GM18873 (cell line): ENCODE measurements at regions not wholly inside any gene's neighbourhood (a gene's known extent, or its start where the extent isn't known, plus 50 kb on each side); places are given as distances from the start of the nearest gene placed in this dataset.

ENCODE experiments used
- ATAC-seq: cut with Tn5 transposase; IDR thresholded peaks from one replicate; pipeline ENCODE4 v1.9.1; 2021; ENCODE audit warnings: mild to moderate bottlenecking, moderate library complexity, moderate number of reproducible peaks; ENCODE audit not compliant: unreplicated experiment, low FRiP score

- no peak for ATAC-seq
Observed at GRCh38 chr1:218633238-218633988, 288.3 kb downstream of the TGFB2 start.

DNA sequence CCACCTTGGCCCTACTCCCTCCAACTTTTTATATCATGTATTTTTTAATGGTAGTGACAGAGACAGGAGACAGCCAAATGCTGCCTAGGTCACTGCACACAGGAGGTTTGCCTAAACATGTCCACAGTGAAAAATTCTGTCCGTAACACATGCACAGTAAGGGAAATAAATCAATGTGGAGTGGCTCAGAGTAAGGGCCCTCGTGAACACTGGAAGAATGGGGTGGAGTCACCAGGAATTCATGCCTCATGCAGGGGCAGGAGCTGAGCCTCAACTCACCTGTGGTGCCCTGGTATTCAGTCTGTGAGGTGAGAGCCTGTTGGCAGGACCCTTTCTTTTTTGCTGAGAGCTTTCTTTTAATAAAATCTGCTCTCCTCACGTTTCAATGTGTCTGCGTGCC lies 289.1 kb downstream of the TGFB2 start:
- no peak for ATAC-seq

DNA sequence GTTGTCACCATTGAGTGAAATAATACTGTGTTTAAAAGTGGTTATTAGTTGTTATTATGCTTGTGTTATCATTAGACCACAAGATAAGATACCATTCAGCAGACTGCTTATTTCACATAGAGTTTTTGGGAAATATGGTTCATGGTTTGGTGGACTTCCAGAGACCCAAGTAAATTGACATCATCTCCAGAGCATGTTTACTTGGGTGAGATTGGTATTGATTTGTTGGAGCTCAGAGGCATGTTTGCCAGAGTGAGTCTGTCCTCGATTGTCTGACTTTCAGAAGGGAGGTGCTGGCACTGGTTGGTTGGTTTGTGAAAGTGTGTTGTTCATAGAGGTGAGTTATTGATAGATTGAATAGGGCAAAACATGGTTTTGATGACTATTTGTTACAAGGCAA lies 291.4 kb downstream of the TGFB2 start:
- ATAC-seq = no peak

DNA sequence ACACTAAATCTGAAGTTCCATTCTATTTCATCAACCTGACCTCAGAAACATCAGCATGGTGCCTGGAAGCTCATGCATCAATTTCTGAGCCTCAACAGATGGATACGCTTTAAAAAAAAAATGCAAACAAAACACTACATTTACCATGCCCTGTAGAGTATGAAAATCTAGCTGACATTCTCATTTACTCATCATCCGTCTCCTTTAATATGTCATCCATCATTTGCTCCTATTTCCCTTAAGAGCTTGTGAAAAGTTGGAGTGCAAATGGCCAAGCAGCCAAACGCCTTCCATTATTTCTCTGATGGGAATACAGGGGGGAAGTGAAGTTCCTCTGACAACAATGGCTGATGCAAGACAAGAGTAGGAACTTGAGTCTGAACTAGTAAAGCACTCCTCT lies 295.0 kb downstream of the TGFB2 start:
- ATAC-seq = no peak

DNA sequence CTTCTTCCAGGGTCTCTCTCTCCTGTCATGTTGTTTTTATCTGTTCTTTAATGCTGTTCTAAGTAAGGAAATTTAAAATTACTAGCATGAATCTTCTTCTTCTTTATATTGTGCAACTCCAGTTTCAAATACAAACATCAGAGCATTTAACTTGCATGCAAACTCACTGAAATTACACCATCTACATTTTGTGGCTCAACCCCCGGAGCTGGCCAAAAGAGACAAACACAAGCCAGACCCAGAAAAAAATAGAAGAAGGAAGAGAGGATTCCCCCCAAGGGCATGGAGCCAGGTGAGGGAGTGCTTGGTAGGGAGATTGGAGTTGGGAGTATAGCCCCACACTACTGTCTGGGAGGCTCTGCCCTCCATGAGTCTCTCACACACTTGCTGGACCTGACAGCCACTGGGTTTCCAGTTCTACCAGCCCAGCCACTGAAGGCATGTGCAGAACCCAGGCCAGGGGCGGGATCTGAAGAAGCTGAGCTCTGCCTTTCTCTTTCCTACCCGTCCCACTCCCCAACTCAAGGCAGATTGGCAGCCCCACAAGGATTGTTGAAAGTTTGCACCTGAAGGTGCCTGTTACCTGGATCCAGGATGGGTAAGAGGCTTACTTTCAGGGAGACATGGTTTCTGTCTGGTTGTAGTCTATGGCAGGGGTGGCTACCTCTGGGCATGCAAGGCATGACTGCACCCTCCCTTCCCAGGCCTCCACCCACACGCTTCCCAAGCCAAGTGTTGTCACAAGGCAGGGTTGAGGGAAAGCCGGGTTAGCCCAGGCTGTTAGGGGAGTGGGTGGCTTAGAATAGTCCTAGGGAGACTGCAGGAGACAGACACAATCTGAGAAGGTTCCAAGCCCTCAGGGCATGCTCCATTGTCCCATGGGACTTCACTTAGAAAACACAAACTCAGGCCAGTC lies 297.2 kb downstream of the TGFB2 start:
- no peak for ATAC-seq

- ATAC-seq = no peak
Observed at GRCh38 chr1:218643281-218643680, 298.1 kb downstream of the TGFB2 start.

DNA sequence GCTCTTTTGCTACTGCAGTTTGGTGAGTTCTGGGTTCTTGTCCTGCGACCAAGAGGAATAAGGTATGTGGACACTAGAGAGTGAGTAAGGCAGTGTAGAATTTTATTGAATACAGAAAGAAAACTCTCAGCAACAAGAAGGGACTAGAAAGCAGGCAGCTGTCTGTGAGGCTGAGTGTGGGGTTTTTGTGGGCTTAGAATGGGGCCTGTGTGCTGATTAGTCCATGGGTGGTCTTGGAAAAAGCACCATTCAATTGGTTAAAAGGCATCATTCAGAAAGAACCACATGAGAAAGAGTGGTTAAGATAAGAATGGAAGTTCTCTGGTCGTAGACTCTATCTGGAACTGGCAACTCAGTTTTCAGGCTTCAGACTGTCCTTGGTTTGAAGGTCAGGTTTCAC lies 298.8 kb downstream of the TGFB2 start:
- no peak for ATAC-seq

DNA sequence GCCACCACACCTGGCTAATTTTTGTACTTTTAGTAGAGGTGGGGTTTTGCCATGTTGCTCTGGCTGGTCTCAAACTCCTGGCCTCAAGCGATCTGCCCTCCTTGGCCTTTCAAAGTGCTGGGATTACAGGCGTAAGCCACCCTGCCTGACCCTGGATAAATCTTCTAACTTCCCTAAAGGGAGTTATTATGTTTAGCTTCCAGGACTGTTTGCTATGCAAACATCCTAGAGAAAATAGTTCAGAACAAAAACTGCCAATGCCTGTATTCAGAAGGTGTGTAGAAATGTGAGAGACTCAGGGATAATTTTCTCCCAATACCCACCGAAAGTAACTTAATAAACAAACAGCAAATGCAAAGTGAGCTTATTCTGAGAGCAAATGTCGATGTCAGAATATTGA lies 301.2 kb downstream of the TGFB2 start:
- ATAC-seq = no peak

DNA sequence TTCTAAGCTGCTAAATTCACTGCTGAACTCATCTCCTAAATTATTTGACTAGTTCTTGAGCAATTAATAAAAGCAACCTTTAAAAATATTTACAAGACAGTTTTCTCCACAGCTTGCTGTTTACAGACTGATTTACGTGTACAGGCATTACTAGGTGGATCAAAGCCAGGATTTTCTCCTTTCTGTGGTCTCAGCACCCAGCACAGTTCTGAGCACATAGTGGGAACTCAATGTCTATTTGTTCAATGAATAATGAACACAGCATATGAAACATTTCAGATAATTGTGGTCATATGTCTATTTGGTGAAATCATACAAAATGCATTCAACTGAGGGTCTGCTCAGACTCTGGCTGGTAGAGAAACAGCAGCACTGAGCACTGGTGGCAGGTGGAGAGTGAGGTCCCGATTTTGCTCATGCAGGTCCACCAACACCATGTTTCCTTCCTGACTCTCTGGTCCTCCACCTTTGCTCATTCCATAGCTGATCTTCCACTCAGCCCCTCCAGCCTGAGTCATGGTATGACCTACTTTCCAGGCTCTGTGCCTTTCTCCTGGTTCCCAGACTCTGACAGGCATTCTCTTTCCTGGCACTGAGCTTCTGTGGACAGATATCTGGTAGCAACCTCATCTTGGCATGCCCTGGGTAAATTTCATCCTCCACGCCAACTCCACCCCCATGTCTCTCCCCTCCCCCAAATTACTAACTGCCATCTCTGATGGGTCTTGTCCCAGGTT lies 311.3 kb downstream of the TGFB2 start:
- ATAC-seq = no peak

DNA sequence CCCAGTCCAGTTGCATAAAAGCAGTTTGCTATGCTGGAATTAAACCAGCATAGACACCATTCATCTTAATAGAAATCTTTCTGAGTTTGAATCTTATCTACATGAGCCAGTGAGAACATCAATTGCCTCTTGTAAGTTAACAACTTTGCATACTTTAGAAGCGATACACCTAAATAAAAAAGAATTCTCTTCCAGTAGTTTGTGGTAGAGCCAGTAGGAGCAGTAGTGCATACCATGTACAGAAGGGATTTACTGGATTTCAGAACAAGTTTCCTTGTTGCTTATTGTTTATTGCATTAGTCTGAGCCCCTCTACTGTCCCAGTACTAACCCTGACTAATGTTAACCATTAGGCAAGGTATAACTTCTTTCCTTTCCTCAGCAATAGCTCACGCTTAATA lies 313.1 kb downstream of the TGFB2 start:
- ATAC-seq = no peak

DNA sequence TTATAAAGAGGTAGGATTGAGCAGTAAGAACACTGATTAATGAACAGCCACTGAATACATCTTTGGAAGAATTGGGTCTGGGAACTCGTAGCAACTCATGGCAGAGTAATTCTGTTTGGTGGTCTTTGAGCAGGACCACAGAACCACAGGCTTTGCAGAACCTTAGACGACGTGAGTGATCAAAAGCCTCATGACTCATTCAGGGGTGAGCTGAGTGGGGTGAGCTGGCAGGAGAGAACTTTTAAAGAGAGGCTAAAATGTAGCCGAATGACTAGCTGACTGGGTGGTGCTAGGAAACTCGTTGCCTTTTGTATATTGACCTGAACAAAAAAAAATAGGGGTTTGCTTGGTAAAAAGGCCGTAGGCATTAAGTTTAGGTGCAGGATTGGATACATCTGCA lies 313.8 kb downstream of the TGFB2 start:
- ATAC-seq = no peak

- ATAC-seq = no peak
Observed at GRCh38 chr1:218659911-218660677, 315.0 kb downstream of the TGFB2 start.

DNA sequence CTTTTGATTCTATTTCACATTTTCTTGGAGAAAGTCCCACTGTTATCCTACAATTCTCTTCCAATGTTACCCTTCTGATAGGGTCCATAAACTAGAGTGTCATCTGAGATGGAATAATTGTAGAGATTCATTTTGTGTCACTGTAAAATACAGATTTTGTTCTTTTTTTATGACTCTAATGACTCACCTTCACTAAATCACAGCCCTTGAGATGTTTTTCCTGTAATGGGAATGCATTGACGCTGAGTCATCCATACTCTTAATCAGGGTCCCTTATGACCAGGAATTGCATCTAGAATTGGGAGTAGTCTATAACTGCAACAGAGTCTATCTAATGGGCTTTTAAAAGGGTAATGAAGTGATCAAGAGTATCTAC lies 315.5 kb downstream of the TGFB2 start:
- no peak for ATAC-seq

GRCh38 chr1:218661411-218661810 lies 316.3 kb downstream of the TGFB2 start:
- ATAC-seq = no peak

- ATAC-seq = no peak
Observed at GRCh38 chr1:218664385-218665170, 319.4 kb downstream of the TGFB2 start.

GRCh38 chr1:218665221-218665620 lies 320.1 kb downstream of the TGFB2 start:
- ATAC-seq = no peak

DNA sequence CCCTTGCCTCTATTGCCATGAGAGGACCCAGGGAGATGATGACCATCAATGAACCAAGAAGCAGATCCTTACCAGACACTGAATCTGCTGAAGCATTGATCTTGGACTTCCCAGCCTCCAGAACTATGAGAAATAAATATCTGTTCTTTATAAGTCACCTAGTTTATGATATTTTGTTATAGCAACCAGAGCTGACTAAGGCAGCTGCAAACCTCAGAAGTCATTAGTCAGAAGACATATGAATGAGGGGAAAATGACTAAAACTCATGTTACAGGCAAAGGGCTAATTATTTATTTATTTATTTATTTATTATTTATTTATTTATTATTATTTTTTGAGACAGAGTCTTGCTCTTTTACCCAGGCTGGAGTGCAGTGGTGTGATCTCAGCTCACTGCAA lies 321.1 kb downstream of the TGFB2 start:
- ATAC-seq = no peak

- ATAC-seq = no peak
Observed at GRCh38 chr1:218667781-218668516, 322.8 kb downstream of the TGFB2 start.

DNA sequence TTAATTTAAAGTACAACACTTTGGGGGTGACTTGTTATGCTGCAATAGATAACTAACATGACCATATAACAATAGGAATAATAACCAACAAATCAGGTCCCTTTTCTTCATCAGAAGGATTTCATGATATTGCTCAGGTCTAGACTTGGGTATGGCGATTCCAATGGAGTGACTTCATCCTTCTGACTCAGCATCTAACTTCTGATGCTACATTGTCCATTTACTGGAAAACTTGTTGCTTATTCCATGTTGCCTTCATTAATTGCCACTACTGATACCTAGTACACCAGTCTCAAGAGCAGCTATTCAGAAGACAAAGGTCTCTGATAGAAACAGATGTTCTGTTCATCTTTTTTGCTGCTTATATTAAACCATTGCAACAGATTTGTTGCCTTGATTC lies 324.3 kb downstream of the TGFB2 start:
- no peak for ATAC-seq
